Mucosa of descending colon (tissue), 3 donors: ENCODE measurements at regions not wholly inside any gene's neighbourhood (a gene's known extent, or its start where the extent isn't known, plus 50 kb on each side); places are given as distances from the start of the nearest gene placed in this dataset.
"Not testable (repeated sequence)": the region's sequence is repeated elsewhere in the genome, so short reads cannot be mapped to it uniquely, and the experiment has no call there.

Experiments
- ATAC-seq: fragments of 200-7000 bp; cut with Tn5 transposase; one replicate; pipeline ENCODE4 v1.9.1; 2020; ENCODE audit warnings: mild to moderate bottlenecking, moderate library complexity
- DNase-seq, 3 donors: peaks; one replicate each; pipeline ENCODE4 v3.0.0-alpha.2; 2020
- H3K36me3 ChIP-seq: fragments of 200-600 bp; one replicate; pipeline ENCODE4 v1.8.0; 2021; ENCODE audit warnings: low read depth, mild to moderate bottlenecking
- H3K4me1 ChIP-seq: fragments of 200-600 bp; one replicate; pipeline ENCODE4 v1.8.0; 2021; ENCODE audit warnings: low read depth, mild to moderate bottlenecking
- H3K4me3 ChIP-seq: fragments of 200-600 bp; one replicate; pipeline ENCODE4 v1.8.0; 2021; ENCODE audit warnings: mild to moderate bottlenecking
- H3K9me3 ChIP-seq: fragments of 200-600 bp; one replicate; pipeline ENCODE4 v1.8.0; 2021; ENCODE audit warnings: mild to moderate bottlenecking
- intact Hi-C, 2 donors: fragments of 100-400 bp; cut with DNase I in 1 of 2; cut with micrococcal nuclease in 1 of 2; formaldehyde crosslinking; loops; one replicate each; pipeline versions ENCODE4 v1.11.0 to v1.11.1; 2022; cut with DNase I, micrococcal nuclease
- TF ChIP-seq, protein P1 (sequence below): fragments of 200-600 bp; IDR thresholded peaks from one replicate; pipeline ENCODE4 v1.8.0; 2022; ENCODE audit warnings: antibody characterized with exemption, mild to moderate bottlenecking
- donor health status: DM: no; HTN: no; CAD: no; lungs with moderate emphysema.
- donor health status: DM: no; HTN: no; CAD: no.
- donor health status: DM: no; HTN: yes; CAD: no.

DNA sequence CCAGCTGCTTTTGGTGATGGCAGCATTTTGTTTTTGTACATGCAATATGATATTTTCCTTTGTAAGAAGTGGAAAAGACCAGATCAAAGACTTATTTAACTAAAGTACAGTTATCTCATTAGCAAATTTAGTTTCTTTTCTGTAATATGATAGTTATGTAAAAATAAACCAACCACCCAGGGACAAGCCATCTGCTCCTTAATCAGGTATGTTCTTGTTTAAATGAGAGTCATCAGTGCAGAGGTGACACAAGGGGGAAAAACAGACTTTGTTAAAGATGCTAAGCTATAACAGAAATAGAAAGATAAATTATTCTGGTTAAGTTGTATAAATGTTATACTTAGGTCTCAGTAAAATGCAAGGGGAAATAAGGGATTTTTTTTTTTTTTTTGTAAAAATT lies 805.7 kb upstream of the SEMA6A start:
- intact Hi-C loops = no loop called here
- no peaks in the 10 kb centered on the region for H3K4me1 ChIP-seq
- TF ChIP-seq, protein P1, sequence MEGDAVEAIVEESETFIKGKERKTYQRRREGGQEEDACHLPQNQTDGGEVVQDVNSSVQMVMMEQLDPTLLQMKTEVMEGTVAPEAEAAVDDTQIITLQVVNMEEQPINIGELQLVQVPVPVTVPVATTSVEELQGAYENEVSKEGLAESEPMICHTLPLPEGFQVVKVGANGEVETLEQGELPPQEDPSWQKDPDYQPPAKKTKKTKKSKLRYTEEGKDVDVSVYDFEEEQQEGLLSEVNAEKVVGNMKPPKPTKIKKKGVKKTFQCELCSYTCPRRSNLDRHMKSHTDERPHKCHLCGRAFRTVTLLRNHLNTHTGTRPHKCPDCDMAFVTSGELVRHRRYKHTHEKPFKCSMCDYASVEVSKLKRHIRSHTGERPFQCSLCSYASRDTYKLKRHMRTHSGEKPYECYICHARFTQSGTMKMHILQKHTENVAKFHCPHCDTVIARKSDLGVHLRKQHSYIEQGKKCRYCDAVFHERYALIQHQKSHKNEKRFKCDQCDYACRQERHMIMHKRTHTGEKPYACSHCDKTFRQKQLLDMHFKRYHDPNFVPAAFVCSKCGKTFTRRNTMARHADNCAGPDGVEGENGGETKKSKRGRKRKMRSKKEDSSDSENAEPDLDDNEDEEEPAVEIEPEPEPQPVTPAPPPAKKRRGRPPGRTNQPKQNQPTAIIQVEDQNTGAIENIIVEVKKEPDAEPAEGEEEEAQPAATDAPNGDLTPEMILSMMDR = no peak
- H3K9me3 ChIP-seq = no peaks in the 10 kb centered on the region
- ATAC-seq = no peak
- DNase-seq = no peak
- no peaks in the 10 kb centered on the region for H3K36me3 ChIP-seq
- no peak overlapping the region for H3K4me3 ChIP-seq

DNA sequence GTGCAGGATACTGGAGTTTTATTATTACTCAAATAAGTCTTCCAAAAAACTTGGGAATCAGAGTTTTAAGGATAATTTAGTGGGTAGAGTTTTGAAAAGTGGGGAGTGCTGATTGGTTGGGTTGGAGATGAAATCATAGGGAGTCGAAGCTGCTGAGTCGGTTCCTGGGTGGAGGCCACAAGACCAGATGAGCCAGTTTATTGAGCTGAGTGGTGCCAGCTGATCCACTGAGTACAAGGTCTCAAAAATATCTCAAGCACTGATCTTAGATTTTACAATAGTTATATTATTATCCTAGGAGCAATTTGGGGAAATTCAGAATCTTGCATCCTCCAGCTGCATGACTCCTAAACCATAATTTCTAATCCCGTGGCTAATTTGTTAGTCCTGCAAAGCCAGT lies 804.9 kb upstream of the SEMA6A start:
- Histone ChIP-seq H3K9me3 (no peaks in the 10 kb centered on the region), H3K4me1 (no peaks in the 10 kb centered on the region), H3K4me3 (no peak overlapping the region), H3K36me3 (no peaks in the 10 kb centered on the region)
- no peak for DNase-seq
- TF ChIP-seq, protein P1 = no peak
- no peak for ATAC-seq
- intact Hi-C loops = no loop called here

DNA sequence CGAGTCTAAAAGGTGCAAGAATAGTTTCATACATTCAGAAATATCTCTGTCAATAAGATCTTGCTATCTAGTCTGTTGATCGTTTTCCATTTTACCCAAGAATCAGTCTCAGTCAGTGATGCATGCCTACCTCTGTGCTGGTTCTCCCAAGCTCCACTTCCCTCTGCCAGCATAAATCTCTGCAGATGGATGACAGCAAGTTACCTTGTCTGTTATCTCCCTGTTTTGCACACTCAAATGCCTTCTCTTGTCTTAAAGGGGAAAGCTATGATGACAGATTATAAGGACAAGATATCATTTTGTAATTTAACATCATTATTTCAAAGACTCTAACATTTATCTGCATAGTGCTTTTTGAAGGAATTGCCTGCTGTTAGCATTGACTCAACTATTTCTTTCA lies 802.1 kb upstream of the SEMA6A start:
- H3K9me3 ChIP-seq = no peaks in the 10 kb centered on the region
- no peak for ATAC-seq
- TF ChIP-seq, protein P1 = no peak
- no peaks in the 10 kb centered on the region for H3K4me1 ChIP-seq
- no peak overlapping the region for H3K4me3 ChIP-seq
- no peak for DNase-seq
- intact Hi-C loops = no loop called here
- H3K36me3 ChIP-seq = no peaks in the 10 kb centered on the region

DNA sequence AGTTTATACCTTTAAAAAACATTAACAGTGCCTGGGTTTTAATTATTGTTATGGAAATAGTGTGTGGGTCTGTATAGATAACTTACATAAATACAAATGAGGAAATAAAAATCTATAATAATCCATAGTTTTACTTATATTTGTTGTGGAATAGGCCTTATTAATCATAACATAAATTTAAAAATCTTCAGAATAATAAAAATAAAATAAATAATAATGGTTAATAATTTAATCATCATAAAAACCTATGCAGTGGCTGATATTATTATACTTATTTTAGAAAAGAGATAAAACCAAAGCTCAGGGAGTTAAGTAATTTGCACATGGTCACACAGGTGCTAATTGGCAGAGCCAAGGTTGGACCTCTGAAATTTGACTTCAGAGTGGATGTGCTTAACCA lies 785.3 kb upstream of the SEMA6A start:
- ATAC-seq (no peak), DNase-seq (no peak)
- no peak overlapping the region for H3K4me3 ChIP-seq
- no peaks in the 10 kb centered on the region for H3K36me3 ChIP-seq
- intact Hi-C loops = no loop called here
- TF ChIP-seq, protein P1 = no peak
- H3K4me1 ChIP-seq = no peaks in the 10 kb centered on the region
- no peaks in the 10 kb centered on the region for H3K9me3 ChIP-seq

DNA sequence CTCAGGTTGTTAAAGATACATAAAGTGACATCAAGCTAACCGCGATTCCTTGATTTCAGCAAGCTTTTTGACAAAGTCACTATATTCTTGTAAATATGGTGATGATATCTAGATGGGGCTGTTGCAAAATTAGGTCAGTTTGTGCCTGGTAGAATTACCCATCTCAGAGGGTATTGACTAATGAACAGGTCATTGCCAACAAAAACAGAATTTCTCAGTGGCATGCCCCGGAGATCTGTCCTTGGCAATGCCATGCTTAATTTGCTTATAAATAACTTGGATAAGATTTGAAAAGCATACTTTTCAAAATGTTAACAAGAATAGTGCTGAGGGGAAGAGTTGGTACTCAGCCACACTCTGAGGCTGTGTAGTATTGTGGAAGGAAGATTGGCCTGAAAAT lies 783.3 kb upstream of the SEMA6A start:
- Histone ChIP-seq H3K9me3 (no peaks in the 10 kb centered on the region), H3K4me3 (no peak overlapping the region), H3K36me3 (no peaks in the 10 kb centered on the region), H3K4me1 (no peaks in the 10 kb centered on the region)
- intact Hi-C loops = no loop called here
- TF ChIP-seq, protein P1 = no peak
- DNase-seq (no peak), ATAC-seq (no peak)

DNA sequence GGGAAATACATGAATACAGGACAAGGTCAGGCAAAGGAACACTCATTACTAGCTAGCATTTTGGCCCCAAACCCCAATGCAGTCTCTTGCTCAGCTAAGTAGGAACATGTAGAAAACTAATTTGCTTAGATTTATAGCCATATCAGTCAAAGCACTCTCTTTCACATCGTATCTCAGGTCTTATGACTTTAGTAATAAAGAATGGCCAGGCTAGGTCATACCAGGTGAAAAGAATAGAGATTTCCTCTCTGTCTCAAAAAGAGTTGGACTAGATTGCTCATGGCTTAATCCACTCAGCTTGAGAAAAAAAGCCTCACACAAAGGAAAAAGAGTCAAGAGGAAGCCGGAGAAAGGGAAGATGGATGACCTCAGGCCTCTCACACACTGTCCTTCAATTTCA lies 772.7 kb upstream of the SEMA6A start:
- intact Hi-C loops = no loop called here
- TF ChIP-seq, protein P1 = no peak
- H3K9me3 ChIP-seq = no peaks in the 10 kb centered on the region
- DNase-seq (no peak), ATAC-seq (no peak)
- no peaks in the 10 kb centered on the region for H3K36me3 ChIP-seq
- H3K4me3 ChIP-seq = no peak overlapping the region
- H3K4me1 ChIP-seq = no peaks in the 10 kb centered on the region

DNA sequence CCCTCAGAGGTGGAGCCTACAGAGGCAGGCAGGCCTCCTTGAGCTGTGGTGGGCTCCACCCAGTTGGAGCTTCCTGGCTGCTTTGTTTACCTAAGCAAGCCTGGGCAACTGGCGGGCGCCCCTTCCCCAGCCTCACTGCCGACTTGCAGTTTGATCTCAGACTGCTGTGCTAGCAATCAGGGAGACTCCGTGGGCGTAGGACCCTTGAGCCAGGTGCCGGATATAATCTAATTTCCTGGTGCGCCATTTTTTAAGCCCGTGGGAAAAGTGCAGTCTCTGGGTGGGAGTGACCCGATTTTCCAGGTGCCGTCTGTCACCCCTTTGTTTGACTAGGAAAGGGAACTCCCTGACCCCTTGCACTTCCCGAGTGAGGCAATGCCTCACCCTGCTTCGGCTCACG lies 769.1 kb upstream of the SEMA6A start:
- H3K4me3 ChIP-seq, H3K4me1 ChIP-seq, intact Hi-C loops, H3K36me3 ChIP-seq, H3K9me3 ChIP-seq: not testable (repeated sequence)
- ATAC-seq (peak; percentile 38), DNase-seq (peak; percentile 30 to 82 (median 58))
